B cell (primary cell): ENCODE measurements at regions not wholly inside any gene's neighbourhood (a gene's known extent, or its start where the extent isn't known, plus 50 kb on each side); places are given as distances from the start of the nearest gene placed in this dataset.

Experiments used
- ATAC-seq: fragments of 200-7000 bp; cut with Tn5 transposase; one replicate; pipeline ENCODE4 v1.10.0; 2021; ENCODE audit warnings: low read depth, mild to moderate bottlenecking, moderate number of reproducible peaks, moderate library complexity
- CTCF ChIA-PET: fragments of 350-600 bp; sonication (Branson Sonifier 250); formaldehyde crosslinking; loops from one replicate; lab custom pipeline; 2021; ENCODE audit warnings: antibody characterized with exemption, inconsistent platforms; lab: Charles Lee
- POLR2A ChIA-PET: fragments of 350-600 bp; sonication (Branson Sonifier 250); formaldehyde crosslinking; loops from one replicate; lab custom pipeline; 2021; ENCODE audit warnings: antibody characterized with exemption; lab: Charles Lee
- DNase-seq: peaks from one replicate; pipeline ENCODE4 v3.0.0; 2013
- H2AFZ ChIP-seq: 2 replicates; pipeline ENCODE4 v1.6.1; 2012; ENCODE audit warnings: mild to moderate bottlenecking, low read depth, low read length; ENCODE audit not compliant: insufficient read depth, poor library complexity, severe bottlenecking
- H3K27ac ChIP-seq, 2 donors: 1 replicate in 1 of 2; 2 replicates in 1 of 2; pipeline ENCODE4 v1.5.1; 2012 to 2013; ENCODE audit warnings: low read length in 2 of 2, mild to moderate bottlenecking in 2 of 2, moderate library complexity in 1 of 2
- H3K27me3 ChIP-seq, 4 experiments: fragments of 200-600 bp in 1 of 4; sonication (generic) in 1 of 4; replicated peaks in 1 of 4; 1 replicate in 2 of 4; 2 replicates in 2 of 4; pipeline versions ENCODE4 v1.6.1 to v1.7.0; 2013 to 2016; ENCODE audit warnings: low read length in 3 of 4, mild to moderate bottlenecking in 2 of 4, mixed read lengths in 1 of 4, moderate library complexity in 1 of 4; ENCODE audit not compliant: insufficient read depth in 4 of 4, control insufficient read depth in 3 of 4; ENCODE audit errors: control extremely low read depth in 1 of 4
- H3K36me3 ChIP-seq, 2 experiments: replicated peaks in 1 of 2; 1 replicate in 1 of 2; 2 replicates in 1 of 2; pipeline versions ENCODE4 v1.6.1 to v1.7.1; 2013; ENCODE audit warnings: low read length in 1 of 2; ENCODE audit not compliant: insufficient read depth in 2 of 2, control insufficient read depth in 1 of 2; ENCODE audit errors: control extremely low read depth in 1 of 2, extremely low read depth in 1 of 2
- H3K4me1 ChIP-seq, 2 donors: fragments of 200-600 bp in 1 of 2; sonication (generic) in 1 of 2; 1 replicate in 1 of 2; 2 replicates in 1 of 2; pipeline versions ENCODE4 v1.5.1 to v1.6.1; 2013 to 2017; ENCODE audit warnings: low read length in 2 of 2; ENCODE audit not compliant: control insufficient read depth in 2 of 2, insufficient read depth in 2 of 2
- H3K4me2 ChIP-seq: replicated peaks from 2 replicates; pipeline ENCODE3; 2012; ENCODE audit warnings: mild to moderate bottlenecking, low read depth, low read length; ENCODE audit not compliant: poor library complexity, severe bottlenecking
- H3K4me3 ChIP-seq, 5 experiments: fragments of 200-600 bp in 1 of 5; sonication (generic) in 1 of 5; 1 replicate in 3 of 5; 2 replicates in 2 of 5; pipeline versions ENCODE4 v1.5.1 to v1.7.0; 2011 to 2016; ENCODE audit warnings: low read length in 4 of 5, mild to moderate bottlenecking in 4 of 5, low read depth in 2 of 5, control low read depth in 1 of 5, moderate library complexity in 1 of 5; ENCODE audit not compliant: insufficient read depth in 1 of 5; ENCODE audit errors: control extremely low read depth in 1 of 5, extremely low read depth in 1 of 5
- H3K79me2 ChIP-seq: fragments of 200-600 bp; sonication (generic); one replicate; pipeline ENCODE4 v1.6.0; 2016; ENCODE audit warnings: low read length; ENCODE audit not compliant: control insufficient read depth, insufficient read depth
- H3K9ac ChIP-seq: fragments of 200-600 bp; sonication (generic); 2 replicates; pipeline ENCODE4 v1.6.1; 2017; ENCODE audit warnings: mild to moderate bottlenecking, low read length, moderate library complexity
- H3K9me3 ChIP-seq, 3 donors: one replicate each; pipeline versions ENCODE4 v1.6.1 to v1.7.1; 2013; ENCODE audit warnings: low read length in 2 of 3; ENCODE audit not compliant: control insufficient read depth in 2 of 3, insufficient read depth in 1 of 3; ENCODE audit errors: control extremely low read depth in 1 of 3
- H4K20me1 ChIP-seq: 2 replicates; pipeline ENCODE4 v1.6.0; 2012; ENCODE audit warnings: mild to moderate bottlenecking, low read length; ENCODE audit not compliant: insufficient read depth, control insufficient read depth, poor library complexity, severe bottlenecking
- H3K27ac Mint-ChIP-seq: one replicate; pipeline ENCODE4 v1.8.0; 2021; ENCODE audit warnings: mixed read lengths
- H3K27me3 Mint-ChIP-seq: one replicate; pipeline ENCODE4 v1.8.0; 2021; ENCODE audit warnings: mixed read lengths
- H3K4me1 Mint-ChIP-seq: one replicate; pipeline ENCODE4 v1.8.0; 2021; ENCODE audit warnings: mixed read lengths
- H3K4me3 Mint-ChIP-seq: one replicate; pipeline ENCODE4 v1.8.0; 2021; ENCODE audit warnings: mixed read lengths
- H3K9me3 Mint-ChIP-seq: one replicate; pipeline ENCODE4 v1.8.0; 2022; ENCODE audit warnings: mixed read lengths; ENCODE audit not compliant: insufficient read depth
- CTCF ChIP-seq: fragments of 200-600 bp; IDR thresholded peaks from one replicate; pipeline ENCODE4 v1.8.0; 2022; ENCODE audit warnings: antibody characterized with exemption, mild to moderate bottlenecking
- EZH2 ChIP-seq: IDR thresholded peaks from 2 replicates; pipeline ENCODE4 v1.6.1; 2012; ENCODE audit warnings: borderline replicate concordance, low read depth, mild to moderate bottlenecking, moderate library complexity, low read length; ENCODE audit not compliant: insufficient read depth, poor library complexity, severe bottlenecking
- intact Hi-C: fragments of 100-400 bp; cut with micrococcal nuclease; formaldehyde crosslinking; loops from one replicate; pipeline ENCODE4 v1.10.0; 2022

DNA sequence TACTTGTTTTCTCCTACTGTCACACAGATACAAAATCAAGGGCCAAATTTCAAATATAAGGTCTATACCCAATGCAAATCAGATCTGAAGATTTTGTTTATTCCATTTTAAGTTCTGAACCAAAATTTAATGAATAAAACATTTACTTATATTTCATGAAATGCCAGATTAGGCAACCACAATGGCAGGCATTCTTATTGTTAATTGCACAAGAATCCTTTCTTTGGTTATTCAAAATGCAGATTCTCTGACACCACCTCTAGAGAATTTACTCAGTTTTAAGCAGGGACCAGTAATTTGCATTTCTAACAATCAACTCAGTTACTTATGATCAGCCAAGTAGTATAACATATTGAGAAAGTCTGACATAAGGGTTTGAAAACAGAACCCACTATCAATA, 972.4 kb upstream of the ACO1 start:
- Histone ChIP-seq H3K27me3 (no peaks in the 10 kb centered on the region), H3K4me1 (no peaks in the 10 kb centered on the region), H2AFZ (no peak overlapping the region), H3K27ac (no peak overlapping the region), H4K20me1 (no peaks in the 10 kb centered on the region), H3K9me3 (peaks cover 0 to 2% (median 0%) of the 10 kb centered on the region in 3 donors), H3K79me2 (no peaks in the 10 kb centered on the region), H3K36me3 (no peaks in the 10 kb centered on the region), H3K4me2 (no peak overlapping the region), H3K4me3 (no peak overlapping the region), H3K9ac (no peak overlapping the region)
- no peak for ATAC-seq
- Mint-ChIP-seq H3K9me3 (no peaks in the 10 kb centered on the region), H3K4me3 (no peak overlapping the region), H3K4me1 (no peaks in the 10 kb centered on the region), H3K27ac (no peak overlapping the region), H3K27me3 (no peaks in the 10 kb centered on the region)
- intact Hi-C loops, result no loop called here
- TF ChIP-seq EZH2, result no peak
- CTCF ChIA-PET, result no interaction called here
- DNase-seq, result no peak
- POLR2A ChIA-PET, result no interaction called here

GRCh38 chr9:31415164-31415563, 969.3 kb upstream of the ACO1 start:
- H3K4me1 ChIP-seq, result no peaks in the 10 kb centered on the region
- DNase-seq, result no peak
- no peak overlapping the region for H3K9ac ChIP-seq
- no peaks in the 10 kb centered on the region for H3K36me3 ChIP-seq
- no peaks in the 10 kb centered on the region for H3K79me2 ChIP-seq
- Mint-ChIP-seq H3K4me3 (no peak overlapping the region), H3K9me3 (no peaks in the 10 kb centered on the region), H3K27ac (no peak overlapping the region), H3K27me3 (no peaks in the 10 kb centered on the region), H3K4me1 (no peaks in the 10 kb centered on the region)
- no peak overlapping the region for H2AFZ ChIP-seq
- POLR2A ChIA-PET, result no interaction called here
- CTCF ChIA-PET, result interaction anchor here (0.6 kb wide), 1 partner anchor 33 kb away, joined by 3 read pairs; no protein-coding TSS in a partner anchor
- H3K27me3 ChIP-seq, result no peaks in the 10 kb centered on the region
- no peak overlapping the region for H3K4me2 ChIP-seq
- no peaks in the 10 kb centered on the region for H4K20me1 ChIP-seq
- no peak for TF ChIP-seq CTCF
- TF ChIP-seq EZH2, result no peak
- no peak overlapping the region for H3K27ac ChIP-seq
- H3K9me3 ChIP-seq, result peaks cover 0 to 2% (median 0%) of the 10 kb centered on the region in 3 donors
- H3K4me3 ChIP-seq, result no peak overlapping the region
- no peak for ATAC-seq
- intact Hi-C loops, result no loop called here
